GM12873 (cell line): ENCODE measurements at regions not wholly inside any gene's neighbourhood (a gene's known extent, or its start where the extent isn't known, plus 50 kb on each side); places are given as distances from the start of the nearest gene placed in this dataset.

Experiments used
- CTCF ChIP-seq: IDR thresholded peaks from 2 replicates; pipeline ENCODE4 v1.5.1; 2012; ENCODE audit warnings: low read depth, mild to moderate bottlenecking, moderate library complexity, low read length, control low read depth; ENCODE audit not compliant: insufficient read depth; ENCODE audit errors: missing control alignments

- TF ChIP-seq CTCF, result no peak
These were observed 391.2 kb downstream of the TYW1 start for GRCh38 chr7:67387851-67388250.

GRCh38 chr7:67391168-67391567, 394.5 kb downstream of the TYW1 start:
- no peak for TF ChIP-seq CTCF

- TF ChIP-seq CTCF, result no peak
These were observed 396.2 kb downstream of the TYW1 start for GRCh38 chr7:67392596-67393438.

- TF ChIP-seq CTCF, result no peak
These were observed 397.3 kb downstream of the TYW1 start for GRCh38 chr7:67393903-67394302.

- no peak for TF ChIP-seq CTCF
These were observed 402.3 kb downstream of the TYW1 start for GRCh38 chr7:67398916-67399315.

GRCh38 chr7:67401492-67401891, 404.9 kb downstream of the TYW1 start:
- TF ChIP-seq CTCF, result no peak

GRCh38 chr7:67402280-67402679, 405.6 kb downstream of the TYW1 start:
- no peak for TF ChIP-seq CTCF

- no peak for TF ChIP-seq CTCF
These were observed 410.3 kb downstream of the TYW1 start for GRCh38 chr7:67406976-67407375.
